Endothelial cell of umbilical vein (primary cell): ENCODE measurements at regions not wholly inside any gene's neighbourhood (a gene's known extent, or its start where the extent isn't known, plus 50 kb on each side); places are given as distances from the start of the nearest gene placed in this dataset.

Experiments
- BruUV-seq: library from RNA; stranded (reverse); fragments of 400-500 nt; replicated peaks from 2 replicates; lab custom pipeline; 2021; lab: Mats Ljungman, UMichigan
- CTCF ChIA-PET: fragments of 300-600, 350-600 bp; sonication (Branson Sonifier 250); formaldehyde crosslinking; loops from one replicate; lab custom pipeline; 2021; ENCODE audit warnings: antibody characterized with exemption, inconsistent platforms; lab: Charles Lee
- POLR2A ChIA-PET: fragments of 300-600, 350-600 bp; sonication (Branson Sonifier 250); formaldehyde crosslinking; loops from one replicate; lab custom pipeline; 2021; ENCODE audit warnings: antibody characterized with exemption, inconsistent platforms; lab: Charles Lee
- DNase-seq: peaks from one replicate; pipeline ENCODE4 v3.0.0-alpha.2; 2011; ENCODE audit warnings: low read depth, low spot score
- FAIRE-seq: peaks from 2 replicates; lab custom pipeline; 2011; peaks lifted over from hg19 to GRCh38; lab: Jason Lieb, UNC
- H2AFZ ChIP-seq: 2 replicates; pipeline ENCODE4 v1.6.0; 2012; ENCODE audit warnings: low read depth, low read length, control low read depth, inconsistent platforms
- H3K27ac ChIP-seq: 2 replicates; pipeline ENCODE4 v1.5.1; 2011; ENCODE audit warnings: low read depth, mild to moderate bottlenecking, control low read depth, low read length, moderate library complexity; ENCODE audit not compliant: insufficient read depth
- H3K27me3 ChIP-seq, 2 experiments: 2 replicates each; pipeline versions ENCODE4 v1.6.0 to v1.6.1; 2011; ENCODE audit warnings: low read length in 2 of 2, mixed read lengths in 1 of 2; ENCODE audit not compliant: control insufficient read depth in 2 of 2, insufficient read depth in 2 of 2
- H3K36me3 ChIP-seq, 2 experiments: 2 replicates in 1 of 2; 3 replicates in 1 of 2; pipeline ENCODE4 v1.5.1; 2011; ENCODE audit warnings: low read length in 2 of 2, mild to moderate bottlenecking in 1 of 2, moderate library complexity in 1 of 2; ENCODE audit not compliant: control insufficient read depth in 2 of 2, insufficient read depth in 2 of 2; ENCODE audit errors: extremely low read depth in 1 of 2
- H3K4me1 ChIP-seq: 3 replicates; pipeline ENCODE4 v1.5.1; 2011; ENCODE audit warnings: mild to moderate bottlenecking, low read length; ENCODE audit not compliant: control insufficient read depth, insufficient read depth; ENCODE audit errors: extremely low read depth
- H3K4me2 ChIP-seq: 2 replicates; pipeline ENCODE4 v1.6.1; 2011; ENCODE audit warnings: low read length, control low read depth, mixed read lengths; ENCODE audit not compliant: insufficient read depth
- H3K4me3 ChIP-seq, 3 experiments: fragments of 200-600 bp in 1 of 3; sonication (generic), shearing (Covaris generic) in 1 of 3; replicated peaks in 1 of 3; 2 replicates each; pipeline ENCODE4 v1.5.1; 2011 to 2016; ENCODE audit warnings: control low read depth in 3 of 3, low read length in 3 of 3, mild to moderate bottlenecking in 2 of 3, inconsistent platforms in 1 of 3, low read depth in 1 of 3, moderate library complexity in 1 of 3; ENCODE audit not compliant: insufficient read depth in 1 of 3
- H3K79me2 ChIP-seq: 2 replicates; pipeline ENCODE4 v1.6.0; 2012; ENCODE audit warnings: low read length, inconsistent platforms; ENCODE audit not compliant: control insufficient read depth, insufficient read depth
- H3K9ac ChIP-seq: replicated peaks from 2 replicates; pipeline ENCODE3; 2011; ENCODE audit warnings: low read length, control low read depth; ENCODE audit not compliant: insufficient read depth; ENCODE audit errors: extremely low read depth
- H3K9me1 ChIP-seq: replicated peaks from 3 replicates; pipeline ENCODE4 v1.6.0; 2011; ENCODE audit warnings: mild to moderate bottlenecking, low read length; ENCODE audit not compliant: control insufficient read depth, insufficient read depth; ENCODE audit errors: extremely low read depth
- H3K9me3 ChIP-seq: replicated peaks from 2 replicates; pipeline ENCODE4 v1.5.1; 2012; ENCODE audit warnings: low read length, inconsistent platforms; ENCODE audit not compliant: control insufficient read depth, insufficient read depth
- H4K20me1 ChIP-seq: replicated peaks from 2 replicates; pipeline ENCODE3; 2011; ENCODE audit warnings: mild to moderate bottlenecking, low read length; ENCODE audit not compliant: control insufficient read depth, insufficient read depth; ENCODE audit errors: extremely low read depth
- EZH2 ChIP-seq: IDR thresholded peaks from 2 replicates; pipeline ENCODE4 v1.6.1; 2012; ENCODE audit warnings: borderline replicate concordance, low read depth, mild to moderate bottlenecking, moderate library complexity, low read length, inconsistent platforms; ENCODE audit not compliant: severe bottlenecking
- FOS ChIP-seq: IDR thresholded peaks from 2 replicates; pipeline ENCODE4 v1.6.1; 2011; ENCODE audit warnings: mild to moderate bottlenecking, low read length, moderate library complexity, borderline replicate concordance; ENCODE audit not compliant: insufficient read depth
- GATA2 ChIP-seq: IDR thresholded peaks from 2 replicates; pipeline ENCODE4 v1.7.0; 2011; ENCODE audit warnings: low read depth, mild to moderate bottlenecking, moderate library complexity, mixed read lengths, low read length; ENCODE audit not compliant: insufficient read length, insufficient read depth
- JUN ChIP-seq: IDR thresholded peaks from 2 replicates; pipeline ENCODE4 v1.6.1; 2011; ENCODE audit warnings: borderline replicate concordance, low read depth; ENCODE audit not compliant: insufficient read length, insufficient read depth
- MYC ChIP-seq: IDR thresholded peaks from one replicate; pipeline ENCODE4 v1.6.1; 2011; ENCODE audit warnings: mild to moderate bottlenecking, low read depth, low read length
- POLR2A ChIP-seq: IDR thresholded peaks from 2 replicates; pipeline ENCODE4 v1.6.1; 2012; ENCODE audit warnings: low read depth, mild to moderate bottlenecking, control low read depth, low read length
- POLR2AphosphoS5 ChIP-seq: IDR thresholded peaks from 2 replicates; pipeline ENCODE4 v1.6.1; 2012; ENCODE audit warnings: low read depth, mild to moderate bottlenecking, control low read depth, low read length, moderate library complexity; ENCODE audit not compliant: insufficient read depth
- dilution Hi-C: fragments of 300-500 bp; cut with MboI; formaldehyde crosslinking; loops from one replicate; pipeline ENCODE4 v1.15.0; 2019; ENCODE audit warnings: low sequenced_read_pairs; ENCODE audit not compliant: extremely low pct_ligation_motif_present
- intact Hi-C: fragments of 100-400 bp; cut with micrococcal nuclease; formaldehyde crosslinking; loops from one replicate; pipeline ENCODE4 v1.10.0; 2022
- TF ChIP-seq, protein P1 (sequence below), 2 donors: IDR thresholded peaks; 1 replicate in 1 of 2; 2 replicates in 1 of 2; pipeline ENCODE4 v1.5.1; 2011; ENCODE audit warnings: low read length in 2 of 2, mild to moderate bottlenecking in 2 of 2, moderate library complexity in 2 of 2, control low read depth in 1 of 2, inconsistent platforms in 1 of 2, low read depth in 1 of 2; ENCODE audit not compliant: insufficient read depth in 1 of 2; ENCODE audit errors: extremely low read depth in 1 of 2
- TF ChIP-seq, protein P2 (sequence below): IDR thresholded peaks from 2 replicates; pipeline ENCODE4 v1.6.1; 2011; ENCODE audit not compliant: insufficient read depth, insufficient read length

DNA sequence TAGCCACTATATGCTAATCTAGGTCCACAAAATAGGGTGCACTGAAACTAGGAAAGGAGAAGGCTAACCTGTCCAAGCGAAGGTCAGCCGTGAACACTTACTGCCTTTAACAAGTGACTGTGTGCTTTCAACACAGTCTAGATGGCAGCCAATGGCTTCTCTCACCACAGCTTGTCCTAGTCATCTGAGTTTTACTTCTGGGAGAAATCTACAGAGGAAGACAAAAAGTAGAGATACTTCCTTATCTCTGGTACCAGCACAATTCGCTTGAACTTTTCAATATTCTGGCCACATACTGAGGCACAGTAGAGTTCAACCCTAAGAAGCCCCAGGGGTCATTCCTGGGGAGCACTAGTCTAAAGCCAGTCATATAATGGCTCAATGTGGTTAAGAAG, 176.9 kb downstream of the BTG1 start:
- H3K36me3 ChIP-seq, result no peaks in the 10 kb centered on the region
- H4K20me1 ChIP-seq, result no peaks in the 10 kb centered on the region
- ChIA-PET POLR2A (no interaction called here), CTCF (no interaction called here)
- no peaks in the 10 kb centered on the region for H3K79me2 ChIP-seq
- no TSS peak for BruUV-seq
- DNase-seq (no peak), FAIRE-seq (no peak)
- no peak overlapping the region for H3K27ac ChIP-seq
- H3K4me1 ChIP-seq, result no peaks in the 10 kb centered on the region
- no peak overlapping the region for H3K4me3 ChIP-seq
- no peak overlapping the region for H3K4me2 ChIP-seq
- H3K9ac ChIP-seq, result no peak overlapping the region
- no peaks in the 10 kb centered on the region for H3K27me3 ChIP-seq
- TF ChIP-seq GATA2, result no peak
- no peaks in the 10 kb centered on the region for H3K9me3 ChIP-seq
- intact Hi-C loops, result no loop called here
- H2AFZ ChIP-seq, result no peak overlapping the region
- dilution Hi-C loops, result no loop called here
- H3K9me1 ChIP-seq, result no peaks in the 10 kb centered on the region

DNA sequence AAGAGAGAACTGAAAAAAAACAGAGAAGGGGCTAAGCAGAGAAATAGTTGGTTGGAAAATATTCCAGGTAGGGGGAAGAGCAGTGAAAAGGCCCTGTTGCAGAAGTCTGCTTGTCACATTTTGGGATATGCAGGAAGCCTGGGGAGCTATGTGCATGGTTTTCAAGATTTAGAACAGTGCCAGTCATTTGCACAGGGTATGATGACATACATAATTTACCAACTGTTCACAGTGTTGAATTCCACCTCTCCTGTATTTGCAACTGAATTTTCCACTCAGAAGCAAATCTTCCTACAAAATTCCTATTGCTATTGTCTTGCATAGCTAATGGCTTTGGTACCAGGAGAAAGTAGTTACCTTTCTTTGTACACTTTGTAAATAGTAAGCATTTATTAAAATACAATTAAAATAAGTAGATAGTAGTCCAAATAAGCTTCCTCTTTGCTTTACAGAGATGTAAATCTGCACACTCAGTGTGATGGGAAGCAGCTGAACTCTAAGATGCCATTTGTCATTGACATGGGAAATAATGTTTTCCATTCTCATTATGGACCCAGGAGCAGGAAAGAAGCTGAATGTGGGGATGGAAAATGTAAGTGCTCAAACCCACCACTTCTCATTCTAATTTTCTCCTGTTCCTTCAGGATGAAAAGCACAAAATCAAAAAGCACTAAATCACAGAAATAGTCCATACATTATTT, 177.4 kb downstream of the BTG1 start:
- H4K20me1 ChIP-seq, result no peaks in the 10 kb centered on the region
- H3K9me3 ChIP-seq, result no peaks in the 10 kb centered on the region
- H3K79me2 ChIP-seq, result no peaks in the 10 kb centered on the region
- H3K9me1 ChIP-seq, result no peaks in the 10 kb centered on the region
- no peaks in the 10 kb centered on the region for H3K36me3 ChIP-seq
- H3K9ac ChIP-seq, result no peak overlapping the region
- no peak overlapping the region for H3K4me2 ChIP-seq
- POLR2A ChIA-PET, result no interaction called here
- H3K27ac ChIP-seq, result no peak overlapping the region
- FAIRE-seq (no peak), DNase-seq (no peak)
- CTCF ChIA-PET, result interaction anchor here (0.5 to 1.1 kb wide), 2 partner anchors 512 to 586 kb away, joined by 4 to 5 read pairs; no protein-coding TSS in a partner anchor
- no TSS peak for BruUV-seq
- no peaks in the 10 kb centered on the region for H3K4me1 ChIP-seq
- intact Hi-C loops (no loop called here), dilution Hi-C loops (no loop called here)
- no peak overlapping the region for H3K4me3 ChIP-seq
- TF ChIP-seq, protein P1, sequence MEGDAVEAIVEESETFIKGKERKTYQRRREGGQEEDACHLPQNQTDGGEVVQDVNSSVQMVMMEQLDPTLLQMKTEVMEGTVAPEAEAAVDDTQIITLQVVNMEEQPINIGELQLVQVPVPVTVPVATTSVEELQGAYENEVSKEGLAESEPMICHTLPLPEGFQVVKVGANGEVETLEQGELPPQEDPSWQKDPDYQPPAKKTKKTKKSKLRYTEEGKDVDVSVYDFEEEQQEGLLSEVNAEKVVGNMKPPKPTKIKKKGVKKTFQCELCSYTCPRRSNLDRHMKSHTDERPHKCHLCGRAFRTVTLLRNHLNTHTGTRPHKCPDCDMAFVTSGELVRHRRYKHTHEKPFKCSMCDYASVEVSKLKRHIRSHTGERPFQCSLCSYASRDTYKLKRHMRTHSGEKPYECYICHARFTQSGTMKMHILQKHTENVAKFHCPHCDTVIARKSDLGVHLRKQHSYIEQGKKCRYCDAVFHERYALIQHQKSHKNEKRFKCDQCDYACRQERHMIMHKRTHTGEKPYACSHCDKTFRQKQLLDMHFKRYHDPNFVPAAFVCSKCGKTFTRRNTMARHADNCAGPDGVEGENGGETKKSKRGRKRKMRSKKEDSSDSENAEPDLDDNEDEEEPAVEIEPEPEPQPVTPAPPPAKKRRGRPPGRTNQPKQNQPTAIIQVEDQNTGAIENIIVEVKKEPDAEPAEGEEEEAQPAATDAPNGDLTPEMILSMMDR (IDR thresholded peaks at IDR 0.05; ENCODE audit: extremely low read depth in 1 of 2, insufficient read depth in 1 of 2, low read depth in 1 of 2, low read length in 2 of 2), result no peak
- TF ChIP-seq, protein P2, sequence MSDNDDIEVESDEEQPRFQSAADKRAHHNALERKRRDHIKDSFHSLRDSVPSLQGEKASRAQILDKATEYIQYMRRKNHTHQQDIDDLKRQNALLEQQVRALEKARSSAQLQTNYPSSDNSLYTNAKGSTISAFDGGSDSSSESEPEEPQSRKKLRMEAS, result no peak
- no peak for TF ChIP-seq POLR2A
- no peak for TF ChIP-seq EZH2
- no peak for TF ChIP-seq JUN
- no peak for TF ChIP-seq POLR2AphosphoS5
- no peak for TF ChIP-seq FOS
- no peak for TF ChIP-seq MYC
- no peak for TF ChIP-seq GATA2
- H3K27me3 ChIP-seq, result no peaks in the 10 kb centered on the region
- H2AFZ ChIP-seq, result no peak overlapping the region
